Posterior vena cava (tissue), 2 donors: ENCODE measurements at regions not wholly inside any gene's neighbourhood (a gene's known extent, or its start where the extent isn't known, plus 50 kb on each side); places are given as distances from the start of the nearest gene placed in this dataset.

ENCODE experiments used
- DNase-seq: peaks from one replicate; pipeline ENCODE4 v3.0.0-alpha.2; 2020; ENCODE audit warnings: low spot score
- intact Hi-C, 2 donors: fragments of 100-400 bp; cut with DNase I; formaldehyde crosslinking; loops; one replicate each; pipeline versions ENCODE4 v1.14.1 to v1.14.2; 2022 to 2023
- donor health status: DM: yes; HTN: yes; CAD: no.
- donor health status: DM: yes; HTN: yes; CAD: no.

DNA sequence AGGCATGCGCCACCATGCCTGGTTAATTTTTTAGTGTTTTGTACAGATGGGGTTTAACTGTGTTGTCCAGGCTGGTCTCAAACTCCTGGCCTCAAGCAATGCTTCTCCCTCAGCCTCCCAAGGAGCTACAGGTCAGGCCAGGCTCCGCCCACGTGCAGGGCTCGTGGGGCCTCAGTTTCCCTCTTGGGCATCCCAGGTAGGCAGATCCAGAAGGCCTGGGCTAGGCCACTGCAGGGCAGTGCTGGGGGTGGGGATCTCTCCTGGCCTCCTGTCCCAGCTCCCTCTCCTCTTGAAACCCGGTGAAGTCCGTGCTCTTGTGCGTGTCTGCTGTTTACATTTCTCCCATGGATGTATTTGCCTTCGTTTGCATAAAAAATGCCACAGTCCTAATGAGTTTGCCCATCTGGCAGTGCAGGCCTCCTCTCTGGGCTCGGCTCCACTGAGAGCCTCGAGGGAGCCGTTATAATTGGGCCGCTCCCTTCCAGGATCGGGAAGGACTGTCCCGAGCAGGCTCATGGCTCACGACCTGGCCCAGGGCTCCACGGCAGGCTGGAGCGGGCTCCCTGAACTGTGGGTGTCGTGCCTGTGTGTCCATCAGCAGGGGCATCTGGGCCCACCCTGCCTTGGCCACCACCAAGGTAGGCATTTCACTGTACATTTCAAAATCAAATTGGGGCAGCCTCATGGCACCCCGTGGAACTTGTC, 52.6 kb upstream of the RUFY1 start:
- intact Hi-C loops = no loop called here
- peak; percentile 62 for DNase-seq

- intact Hi-C loops = loop anchor here in 1 of 2 donors (2.0 kb wide), 1 partner anchor 329 kb away; no protein-coding TSS in a partner anchor
- DNase-seq = peak; percentile 63
These were observed 54.4 kb upstream of the RUFY1 start for GRCh38 chr5:179495906-179496455.

DNA sequence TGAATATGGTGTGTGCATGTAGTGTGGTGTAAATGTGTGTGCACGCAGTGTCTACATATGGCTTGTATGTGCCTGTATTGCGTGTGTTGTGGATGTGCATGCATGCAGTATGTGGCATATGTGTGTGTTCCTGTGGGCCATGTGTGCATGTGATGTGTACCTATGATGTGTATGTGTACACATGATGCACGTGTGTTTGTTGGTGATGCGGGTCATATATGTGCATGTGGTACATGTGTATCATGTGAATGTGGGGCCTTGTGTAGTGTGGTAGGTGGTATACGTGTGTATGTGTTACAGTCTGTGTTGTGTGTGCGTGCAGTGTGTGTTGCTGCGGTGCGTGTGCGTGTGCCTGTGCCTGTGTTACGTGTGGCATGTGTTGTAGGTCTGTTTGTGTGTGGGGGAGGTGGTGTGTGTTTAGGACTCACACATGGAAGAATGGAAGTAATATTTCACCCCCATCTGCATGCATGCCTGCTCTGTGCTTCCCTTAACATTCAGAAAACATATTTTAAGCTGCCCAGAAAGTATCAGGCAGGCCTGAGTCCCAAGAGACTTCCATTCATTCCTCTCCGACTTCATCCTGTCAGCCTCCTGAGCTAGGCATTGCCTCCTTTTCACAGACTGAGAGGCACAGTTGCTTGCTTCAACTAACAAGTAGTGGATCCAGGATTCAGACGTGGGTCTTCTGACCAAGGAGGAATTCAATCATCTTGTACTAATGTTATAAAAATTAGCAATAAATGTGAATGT, 55.4 kb upstream of the RUFY1 start:
- intact Hi-C loops = loop anchor here (2.0 to 5.0 kb wide), 2 partner anchors 328 kb away; no protein-coding TSS in a partner anchor
- DNase-seq = peak; percentile 35

DNA sequence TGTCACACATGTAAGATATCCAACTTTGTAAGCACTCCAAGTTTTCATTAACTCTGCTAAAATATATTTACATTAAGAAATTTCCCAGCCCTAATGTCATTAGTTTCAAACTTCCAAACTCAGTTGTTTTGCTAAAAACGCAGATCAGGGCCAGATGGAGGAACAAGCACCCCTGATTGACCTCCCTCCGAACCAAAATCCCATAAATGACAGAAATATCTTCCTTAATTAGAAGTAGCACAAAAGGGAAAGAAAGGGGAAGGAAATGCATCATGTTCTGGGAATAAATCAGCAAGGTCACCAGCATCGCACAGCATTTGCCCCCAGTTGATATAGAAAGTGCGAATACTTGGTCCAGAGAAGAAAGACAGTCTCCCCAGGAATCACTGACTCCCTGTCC, 61.4 kb upstream of the RUFY1 start:
- DNase-seq = no peak
- intact Hi-C loops = no loop called here

DNA sequence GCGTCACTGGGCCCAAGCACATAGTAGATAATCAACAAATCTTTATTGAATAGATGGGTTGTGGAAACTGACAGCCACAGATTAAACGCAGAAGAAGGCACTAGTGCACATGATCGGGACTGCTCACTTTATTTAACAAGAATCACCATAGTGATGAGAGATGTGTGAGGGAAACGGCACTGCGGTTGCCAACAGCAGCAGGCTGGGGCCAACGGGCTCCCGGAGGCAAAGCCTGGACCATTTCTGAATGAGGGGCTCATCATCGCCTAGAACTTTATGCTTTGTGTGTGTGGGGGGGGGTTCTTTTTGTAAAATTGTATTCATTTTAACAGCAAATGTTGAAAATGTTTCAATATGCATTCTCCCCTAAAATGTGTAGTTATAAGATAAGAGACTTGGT, 61.9 kb upstream of the RUFY1 start:
- intact Hi-C loops = no loop called here
- DNase-seq = no peak

DNA sequence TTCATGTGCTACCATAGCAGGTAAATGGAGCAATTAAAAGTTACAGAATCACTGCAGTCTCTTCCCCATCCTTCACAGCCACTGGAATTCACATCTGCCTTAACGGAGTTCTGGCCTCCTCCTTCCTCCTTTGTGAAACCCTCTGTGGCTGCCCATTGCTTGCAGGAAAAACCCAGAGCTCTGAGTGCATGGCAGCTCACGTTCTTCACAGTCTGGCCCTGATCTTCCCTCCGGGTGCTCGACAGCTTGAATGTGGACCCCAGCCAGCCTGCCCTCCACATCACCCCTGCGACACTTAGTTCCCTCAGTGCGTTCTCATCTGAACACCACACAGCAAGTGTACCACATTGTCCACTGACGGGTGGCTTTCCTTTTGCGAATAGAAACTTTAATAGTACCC, 63.2 kb upstream of the RUFY1 start:
- DNase-seq = no peak
- intact Hi-C loops = no loop called here

DNA sequence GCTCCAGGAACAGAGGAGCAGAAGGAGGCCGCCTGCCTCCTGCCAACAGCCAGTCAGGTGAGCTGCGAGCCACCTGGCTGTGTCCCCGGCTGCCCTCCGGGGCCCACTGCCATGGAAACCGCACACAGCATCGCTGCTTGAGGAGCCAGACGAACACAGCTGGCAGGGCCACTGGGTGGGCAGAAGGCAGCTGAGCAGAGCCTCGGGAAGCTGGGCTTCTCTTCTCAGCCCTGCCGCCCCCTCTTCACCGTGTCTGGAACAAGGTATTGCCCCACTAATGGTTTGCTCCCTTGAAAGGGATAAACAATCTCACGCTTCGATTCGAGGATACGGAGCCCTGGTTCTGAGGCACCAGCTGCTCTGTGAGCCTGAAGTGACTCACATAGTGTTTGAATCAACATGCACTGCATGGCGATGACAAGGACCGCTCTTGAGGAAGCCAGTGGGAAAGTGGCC, 63.7 kb upstream of the RUFY1 start:
- intact Hi-C loops = no loop called here
- no peak for DNase-seq

DNA sequence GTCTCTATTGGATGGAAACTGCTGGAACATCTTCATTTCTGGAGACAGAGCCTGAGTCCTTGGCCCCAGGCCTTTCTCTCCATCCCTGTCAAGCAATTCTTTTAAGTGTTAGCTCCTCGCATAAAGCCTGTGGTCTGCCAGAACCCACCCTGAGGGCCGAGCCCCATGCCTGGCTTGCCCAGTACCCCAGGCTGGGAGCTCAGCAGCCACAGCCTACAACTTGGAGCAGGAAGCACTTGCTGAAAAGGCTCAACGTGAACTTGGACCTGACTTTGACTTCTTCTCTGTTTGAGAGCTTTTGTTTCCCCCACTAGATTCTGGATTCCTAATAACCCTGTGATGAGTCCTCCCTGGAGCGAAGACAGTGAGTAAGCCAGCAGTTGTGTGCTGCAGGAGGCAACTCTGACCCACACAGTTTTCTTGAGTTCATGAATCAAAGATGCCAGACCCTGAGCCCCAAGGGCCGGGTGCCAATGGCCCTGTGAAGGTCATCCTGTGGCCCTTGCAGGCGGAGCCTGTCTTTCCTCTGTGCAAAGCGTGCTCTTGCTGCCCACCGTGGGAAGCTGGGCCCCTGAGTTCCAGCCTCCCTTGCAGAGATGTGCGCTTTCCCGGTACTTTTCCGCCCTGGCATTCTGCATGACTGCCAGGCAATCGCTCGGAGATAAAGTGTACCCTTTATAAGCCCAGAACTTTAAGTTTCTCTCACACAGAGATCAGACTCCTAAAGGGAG, 64.3 kb upstream of the RUFY1 start:
- intact Hi-C loops = no loop called here
- DNase-seq = no peak

GRCh38 chr5:179484761-179485160, 65.6 kb upstream of the RUFY1 start:
- intact Hi-C loops = no loop called here
- DNase-seq = no peak

- no peak for DNase-seq
- intact Hi-C loops = no loop called here
These were observed 66.2 kb upstream of the RUFY1 start for GRCh38 chr5:179484201-179484600.

DNA sequence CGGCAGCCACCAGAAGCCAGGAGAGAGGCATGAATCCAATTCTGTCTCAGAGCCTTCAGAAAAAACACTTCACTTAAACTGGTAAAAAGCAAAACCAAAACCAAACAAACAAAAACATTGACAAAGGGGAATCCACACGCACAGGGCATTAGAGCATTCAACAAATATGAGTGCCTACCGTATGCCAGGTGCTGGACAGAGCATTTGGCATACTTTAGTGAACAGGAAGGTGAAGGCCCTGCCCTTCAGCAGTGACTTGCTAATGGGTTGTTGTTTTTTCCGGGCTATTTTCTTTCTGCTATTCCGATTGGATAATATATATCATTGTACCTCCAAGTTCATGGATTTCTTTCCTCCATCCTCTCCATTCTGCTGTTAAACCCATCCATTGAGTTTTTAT, 71.7 kb upstream of the RUFY1 start:
- no peak for DNase-seq
- intact Hi-C loops = no loop called here

DNA sequence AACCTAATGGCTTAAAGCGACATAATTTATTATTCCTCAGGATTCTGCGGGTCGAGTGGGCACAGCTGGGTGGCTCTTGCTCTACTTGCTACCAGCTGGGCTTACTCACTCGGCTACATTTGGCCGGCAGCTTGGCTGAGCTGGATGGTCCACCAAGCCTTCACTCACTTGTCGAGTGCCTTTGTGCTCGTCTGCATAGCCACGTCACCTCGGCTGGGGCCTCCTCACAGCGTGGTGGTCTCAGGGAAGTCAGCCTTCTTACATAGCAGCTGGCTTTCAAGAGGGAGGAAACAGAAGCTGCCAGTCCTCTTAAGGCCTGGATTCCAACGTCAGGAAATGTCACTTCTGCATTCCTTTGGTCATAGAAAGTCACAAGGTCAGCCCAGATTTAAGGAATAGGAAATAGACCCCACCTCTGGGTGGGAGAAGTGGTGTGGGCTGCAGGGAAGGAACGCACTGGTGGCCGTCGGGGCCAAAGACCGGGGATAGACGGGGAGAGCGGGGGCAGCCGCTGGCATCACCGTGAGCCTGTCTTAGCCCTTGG, 75.1 kb upstream of the RUFY1 start:
- DNase-seq = no peak
- intact Hi-C loops = no loop called here

GRCh38 chr5:179472641-179473040, 77.7 kb upstream of the RUFY1 start:
- no peak for DNase-seq
- intact Hi-C loops = no loop called here

DNA sequence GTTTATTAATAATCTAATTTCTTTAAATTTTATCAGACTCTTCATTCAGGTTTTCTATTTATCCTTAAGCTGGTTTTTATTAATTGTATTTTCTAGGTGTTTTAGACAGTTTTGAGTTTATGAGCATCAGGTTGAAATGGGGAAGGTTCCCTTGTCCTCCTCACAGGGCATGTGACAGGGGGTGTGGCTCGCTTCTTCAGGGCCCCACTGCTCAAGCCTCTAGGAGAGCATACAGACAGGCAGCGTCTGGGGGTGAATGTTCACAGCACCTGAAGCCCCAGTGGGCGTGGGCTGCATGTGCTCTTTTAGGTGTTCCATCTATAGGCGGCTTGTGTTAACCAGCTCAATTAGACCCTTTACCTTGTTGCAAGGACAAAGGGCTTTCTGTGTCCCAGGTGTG, 78.2 kb upstream of the RUFY1 start:
- no peak for DNase-seq
- intact Hi-C loops = no loop called here

DNA sequence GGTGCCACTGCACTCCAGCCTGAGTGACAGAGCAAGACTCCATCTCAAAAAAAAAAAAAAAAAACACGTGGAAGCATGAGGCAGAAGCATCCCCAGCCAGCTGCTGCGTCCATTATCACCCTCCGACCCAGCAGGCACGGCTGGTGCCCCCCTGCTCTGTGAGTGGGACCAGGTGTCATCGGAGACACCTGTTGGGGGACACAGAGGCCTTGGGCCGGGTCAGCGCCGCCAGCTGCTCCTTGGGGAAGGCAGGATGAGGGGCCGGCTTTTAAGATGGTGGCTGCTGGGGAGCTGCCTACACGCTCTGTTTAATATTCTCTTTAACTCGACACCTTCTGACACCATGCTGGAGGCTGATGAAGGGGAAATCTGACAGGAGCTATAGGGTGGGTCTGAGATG, 80.2 kb upstream of the RUFY1 start:
- DNase-seq = no peak
- intact Hi-C loops = no loop called here

GRCh38 chr5:179468696-179469095, 81.7 kb upstream of the RUFY1 start:
- intact Hi-C loops = no loop called here
- no peak for DNase-seq

DNA sequence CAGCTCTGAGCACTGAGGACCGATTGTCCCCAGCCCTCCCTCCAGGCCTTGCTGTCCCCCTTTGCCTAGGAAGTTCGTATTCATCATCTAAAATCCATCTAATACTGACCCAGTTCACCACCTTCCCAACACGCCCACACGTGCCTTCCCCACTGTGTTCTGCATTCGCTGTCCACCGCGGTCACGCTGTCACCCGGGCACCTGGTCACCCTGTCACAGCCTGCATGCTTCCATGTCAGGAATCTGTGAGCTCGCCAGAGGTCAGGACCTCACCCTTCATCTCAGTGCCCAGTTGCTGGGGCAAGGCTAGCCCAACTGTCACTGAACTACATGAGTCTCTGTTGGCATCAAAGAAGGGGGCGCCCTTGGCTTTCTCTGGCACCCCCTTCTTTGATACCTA, 82.9 kb upstream of the RUFY1 start:
- intact Hi-C loops = no loop called here
- peak; percentile 71 for DNase-seq

GRCh38 chr5:179464631-179465030, 85.7 kb upstream of the RUFY1 start:
- no peak for DNase-seq
- intact Hi-C loops = no loop called here

DNA sequence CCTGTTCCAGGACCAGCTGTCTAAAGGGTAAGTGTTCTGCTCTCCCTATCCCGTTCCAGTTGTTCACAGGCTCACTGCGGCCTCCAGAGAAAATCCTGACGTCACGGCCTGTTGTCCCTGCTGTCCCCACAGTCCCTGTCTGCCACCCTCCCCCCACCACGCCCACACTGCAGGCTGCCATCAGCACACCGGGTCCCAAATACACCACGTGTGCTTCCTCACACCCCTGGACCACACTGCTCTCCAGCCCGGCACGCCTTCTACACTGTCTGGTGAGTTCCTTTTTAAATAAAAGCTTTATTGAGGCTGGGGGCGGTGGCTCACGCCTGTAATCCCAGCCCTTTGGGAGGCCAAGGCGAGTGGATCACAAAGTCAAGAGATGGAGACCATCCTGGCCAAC, 88.3 kb upstream of the RUFY1 start:
- intact Hi-C loops = no loop called here
- peak; percentile 43 for DNase-seq

DNA sequence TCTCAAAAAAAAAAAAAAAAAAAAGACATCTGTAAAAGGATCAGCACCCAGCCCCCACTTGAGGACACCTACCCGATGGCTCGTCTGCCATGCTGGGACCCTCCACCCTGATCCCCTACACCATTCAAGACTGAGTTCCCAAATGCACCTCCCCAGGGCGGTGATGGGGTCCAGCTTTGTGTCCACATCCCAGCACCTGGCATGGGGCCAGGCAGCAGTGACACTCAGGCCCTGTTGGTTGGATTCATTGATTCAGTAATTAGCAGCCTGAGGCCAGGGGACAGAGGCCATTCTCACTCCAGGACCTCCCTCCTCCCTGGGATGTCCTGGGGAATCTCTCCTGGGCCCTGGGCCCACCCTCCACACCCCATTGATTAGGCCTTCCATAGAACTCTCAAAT, 88.8 kb upstream of the RUFY1 start:
- intact Hi-C loops = no loop called here

More for the DNA sequence above, 88.8 kb upstream of the RUFY1 start:
- DNase-seq = peak; percentile 74
